Amniotic stem cell (primary cell): ENCODE measurements at regions not wholly inside any gene's neighbourhood (a gene's known extent, or its start where the extent isn't known, plus 50 kb on each side); places are given as distances from the start of the nearest gene placed in this dataset.
"Not testable (repeated sequence)": the region's sequence is repeated elsewhere in the genome, so short reads cannot be mapped to it uniquely, and the experiment has no call there.

Experiments used
- DNase-seq: peaks from one replicate; lab custom pipeline; 2025; lab: John Stamatoyannopoulos, UW

- no peak for DNase-seq
Observed at GRCh38 chr10:3928569-3928968, 143.6 kb upstream of the KLF6 start.

GRCh38 chr10:3928078-3928477 is 143.1 kb upstream of the KLF6 start:
- no peak for DNase-seq

GRCh38 chr10:3926675-3927525 is 141.9 kb upstream of the KLF6 start:
- DNase-seq = no peak

GRCh38 chr10:3926258-3926657 is 141.2 kb upstream of the KLF6 start:
- no peak for DNase-seq

DNA sequence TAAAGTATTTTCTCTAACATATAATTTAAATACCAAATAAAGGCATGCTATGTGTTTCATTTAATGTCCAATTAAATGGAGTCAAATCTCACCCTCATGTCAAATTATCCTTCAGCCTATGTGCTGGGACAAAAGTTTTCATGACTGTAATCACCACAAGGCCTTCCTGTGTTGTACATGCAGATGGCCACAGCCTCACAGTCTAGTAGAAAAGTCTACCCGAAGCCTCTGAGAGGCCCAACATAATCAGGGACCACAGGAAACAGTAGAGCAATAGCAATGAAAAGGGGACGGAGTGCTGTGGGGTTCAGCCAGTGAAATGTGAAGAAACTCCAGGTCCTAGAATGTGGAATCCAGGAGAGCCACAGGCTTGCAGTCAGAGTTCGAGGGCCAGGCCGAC is 140.2 kb upstream of the KLF6 start:
- DNase-seq = no peak

DNA sequence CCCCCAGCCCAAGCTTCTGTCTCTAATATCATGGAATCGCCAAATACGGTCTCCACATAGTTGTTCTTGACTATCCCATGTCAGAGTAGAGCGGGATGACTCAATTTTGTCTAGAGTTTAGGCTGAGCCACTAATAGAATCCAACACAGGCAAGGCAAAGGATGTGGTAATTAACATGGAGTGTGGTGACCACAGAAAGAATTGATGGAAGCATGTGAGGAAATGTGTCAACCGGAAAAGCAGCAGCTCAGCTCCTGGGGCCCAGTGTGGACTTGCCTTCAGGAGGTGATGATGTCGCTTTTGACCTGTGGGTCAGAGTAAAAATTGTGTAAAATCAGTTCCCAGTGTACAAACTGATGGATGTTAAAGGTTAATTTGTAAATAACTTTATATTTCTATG is 139.3 kb upstream of the KLF6 start:
- peak; percentile 51 for DNase-seq

DNA sequence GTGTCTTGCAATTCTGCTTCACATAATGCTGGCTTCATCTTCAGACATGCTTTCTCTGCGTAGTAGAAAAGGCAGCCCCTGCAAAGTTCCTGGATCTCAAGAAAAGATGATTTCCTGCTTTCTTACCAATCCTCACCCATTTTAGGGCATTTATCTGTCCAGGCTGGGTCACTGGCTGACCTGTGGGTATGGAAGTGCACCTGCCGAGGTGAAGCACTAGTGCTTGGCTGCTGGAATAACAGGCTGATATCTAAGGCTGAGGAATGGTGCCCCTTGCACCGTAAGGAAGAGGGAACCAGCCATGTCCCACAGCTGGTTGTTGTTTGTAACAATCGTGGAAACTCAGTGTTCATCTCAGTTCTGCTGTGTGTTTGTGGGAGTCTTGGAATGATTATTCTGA is 138.0 kb upstream of the KLF6 start:
- no peak for DNase-seq

- no peak for DNase-seq
Observed at GRCh38 chr10:3919709-3920308, 134.8 kb upstream of the KLF6 start.

DNA sequence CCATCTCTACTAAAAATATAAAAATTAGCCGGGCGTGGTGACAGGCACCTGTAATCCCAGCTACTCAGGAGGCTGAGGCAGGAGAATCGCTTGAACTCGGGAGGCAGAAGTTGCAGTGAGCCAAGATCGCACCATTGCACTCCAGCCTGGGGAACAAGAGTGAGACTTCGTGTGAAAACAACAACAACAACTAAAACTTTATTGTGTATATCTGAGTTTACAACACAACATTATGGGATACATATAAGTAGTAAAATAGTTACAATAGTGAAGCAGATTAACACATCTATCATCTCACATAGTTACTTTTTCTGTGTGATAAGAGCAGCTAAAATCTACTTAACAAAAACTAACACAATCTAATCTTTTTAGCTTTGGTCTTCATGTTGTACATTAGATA is 132.4 kb upstream of the KLF6 start:
- not testable (repeated sequence) for DNase-seq

DNA sequence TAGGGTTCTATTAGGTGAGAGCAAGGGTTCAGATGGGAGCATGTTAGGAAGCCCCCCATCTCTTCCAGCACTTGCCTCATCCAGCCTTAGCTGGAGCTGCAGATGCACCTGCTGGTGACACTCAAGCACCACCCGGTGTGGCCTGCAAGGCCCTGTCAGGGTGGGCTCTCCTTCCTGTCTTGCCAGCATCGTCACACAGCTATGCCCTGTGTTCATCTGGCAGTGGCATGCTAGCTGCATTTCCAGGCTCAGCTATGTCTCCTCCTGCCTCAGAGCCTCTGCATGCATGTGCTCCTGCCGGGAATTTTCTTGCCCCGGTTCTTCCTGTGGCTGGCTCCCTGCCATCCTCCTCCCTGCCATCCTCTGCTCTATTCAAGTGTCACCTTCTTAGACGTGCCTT is 129.7 kb upstream of the KLF6 start:
- DNase-seq = no peak

- no peak for DNase-seq
Observed at GRCh38 chr10:3911713-3912442, 126.9 kb upstream of the KLF6 start.

- DNase-seq = no peak
Observed at GRCh38 chr10:3911241-3911640, 126.2 kb upstream of the KLF6 start.

DNA sequence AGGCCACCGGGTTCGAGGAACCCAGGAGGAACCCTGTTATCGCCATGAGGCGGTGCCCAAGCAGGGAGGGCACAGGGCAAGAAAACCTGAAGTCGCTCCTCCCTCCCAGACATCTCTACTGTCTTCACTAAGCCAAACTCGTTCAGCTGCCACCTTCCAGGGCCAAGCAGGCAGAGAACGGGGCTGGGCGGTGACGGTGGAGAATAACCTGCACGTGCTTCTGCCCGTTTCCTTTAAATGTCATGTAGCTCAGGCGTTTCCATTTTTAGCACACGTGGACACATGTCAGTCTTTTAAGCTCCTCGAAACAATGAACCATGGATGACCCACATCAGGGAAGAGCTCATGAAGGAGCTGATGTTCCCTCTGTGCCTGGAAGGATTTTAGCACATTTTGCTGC is 124.3 kb upstream of the KLF6 start:
- no peak for DNase-seq

GRCh38 chr10:3908183-3908582 is 123.2 kb upstream of the KLF6 start:
- DNase-seq = no peak

- no peak for DNase-seq
Observed at GRCh38 chr10:3907514-3907913, 122.5 kb upstream of the KLF6 start.

GRCh38 chr10:3906511-3907111 is 121.6 kb upstream of the KLF6 start:
- peak; percentile 46 for DNase-seq

DNA sequence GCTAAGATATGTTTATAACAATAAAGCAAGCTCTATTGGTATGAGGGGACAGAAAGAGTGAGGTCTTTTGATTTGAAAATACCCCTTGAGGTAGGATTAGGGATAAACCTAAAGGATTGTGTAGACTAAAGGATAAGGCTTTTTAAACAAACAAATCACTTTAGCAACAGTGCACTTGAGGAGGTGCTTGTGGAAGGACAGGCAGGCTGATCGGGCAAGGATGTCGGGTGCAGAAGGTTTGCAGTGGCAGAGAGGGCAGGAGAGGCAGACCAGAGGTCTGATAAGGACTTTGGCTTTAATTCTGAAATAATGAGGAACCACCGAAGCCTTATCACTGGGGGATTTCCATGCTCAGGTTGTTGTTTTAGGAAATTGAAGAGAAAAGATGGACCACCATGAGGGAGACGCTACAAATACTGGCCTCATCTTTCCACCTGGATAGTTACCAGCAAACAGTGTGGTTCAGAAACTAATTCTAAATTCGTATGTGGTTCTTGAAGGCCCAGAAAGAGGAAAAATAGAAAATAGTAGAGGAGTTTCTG is 119.5 kb upstream of the KLF6 start:
- DNase-seq = no peak

DNA sequence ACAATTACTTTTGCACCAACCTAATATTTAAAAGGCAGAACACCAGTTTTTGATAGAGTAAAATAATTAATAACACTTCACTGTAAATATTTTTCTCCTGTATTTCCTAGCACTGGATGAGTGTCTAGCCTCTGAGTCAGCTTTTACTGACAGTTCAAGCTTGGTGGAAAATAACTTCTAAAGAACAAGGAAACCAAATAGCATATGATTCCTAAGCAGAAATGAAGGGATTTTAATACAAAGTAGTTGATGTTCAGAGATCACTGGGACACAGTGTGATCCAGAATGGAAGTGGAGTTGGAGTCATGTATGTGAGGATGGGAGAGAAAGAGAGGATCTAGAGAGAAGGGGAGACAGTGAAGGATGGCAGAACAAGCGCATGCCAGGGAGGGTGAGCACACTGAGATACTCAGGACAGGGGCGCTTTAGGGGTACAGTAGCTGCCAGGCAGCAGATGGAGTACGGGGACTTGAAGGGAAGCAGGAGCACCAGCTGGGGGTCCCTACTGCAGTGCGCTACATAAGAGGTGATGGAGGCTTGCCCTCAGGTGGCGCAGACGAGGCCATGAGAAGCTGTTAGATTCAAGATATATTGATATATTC is 117.9 kb upstream of the KLF6 start:
- DNase-seq = peak; percentile 13

DNA sequence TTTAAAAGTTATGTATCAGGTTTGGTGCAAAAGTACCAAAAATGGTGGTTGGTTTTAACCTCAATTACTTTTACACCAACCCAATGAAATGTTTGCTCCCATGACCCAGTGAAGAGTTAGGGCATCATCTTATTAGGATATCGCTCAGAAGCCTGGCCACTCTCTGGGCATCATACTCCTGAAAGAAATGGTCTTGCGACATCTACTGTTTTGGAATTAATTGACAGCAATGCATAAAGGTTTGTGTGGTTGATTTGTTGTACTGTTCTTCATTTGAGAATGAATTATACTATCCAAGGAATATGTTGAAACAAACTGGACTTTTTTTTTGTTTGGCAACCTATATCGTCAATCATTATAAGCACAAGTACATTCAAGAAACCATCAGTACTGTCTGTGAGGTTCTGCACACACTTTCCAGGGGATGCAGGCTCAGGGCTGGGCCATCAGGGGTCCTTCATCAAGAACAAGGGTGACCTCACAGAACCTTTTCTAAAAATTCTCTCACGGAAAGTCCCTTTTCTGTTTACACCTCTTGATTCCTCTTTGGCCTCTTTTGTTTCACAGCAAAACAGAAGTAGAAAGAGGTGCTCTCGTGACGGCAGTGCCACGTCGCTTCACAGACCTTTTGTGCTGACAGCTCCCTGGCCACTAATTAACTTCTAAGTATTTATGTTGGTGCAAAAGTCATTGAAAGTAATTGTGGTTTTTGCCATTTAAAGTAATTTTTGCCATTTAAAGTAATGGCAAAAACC is 117.2 kb upstream of the KLF6 start:
- DNase-seq = no peak

- DNase-seq = no peak
Observed at GRCh38 chr10:3901370-3901769, 116.4 kb upstream of the KLF6 start.

GRCh38 chr10:3900391-3900790 is 115.4 kb upstream of the KLF6 start:
- no peak for DNase-seq
